HG02885 (cell line): ENCODE measurements at regions not wholly inside any gene's neighbourhood (a gene's known extent, or its start where the extent isn't known, plus 50 kb on each side); places are given as distances from the start of the nearest gene placed in this dataset.

Experiments
- ATAC-seq: cut with Tn5 transposase; IDR thresholded peaks from one replicate; pipeline ENCODE4 v1.9.1; 2021; ENCODE audit warnings: mild to moderate bottlenecking; ENCODE audit not compliant: unreplicated experiment, poor library complexity

DNA sequence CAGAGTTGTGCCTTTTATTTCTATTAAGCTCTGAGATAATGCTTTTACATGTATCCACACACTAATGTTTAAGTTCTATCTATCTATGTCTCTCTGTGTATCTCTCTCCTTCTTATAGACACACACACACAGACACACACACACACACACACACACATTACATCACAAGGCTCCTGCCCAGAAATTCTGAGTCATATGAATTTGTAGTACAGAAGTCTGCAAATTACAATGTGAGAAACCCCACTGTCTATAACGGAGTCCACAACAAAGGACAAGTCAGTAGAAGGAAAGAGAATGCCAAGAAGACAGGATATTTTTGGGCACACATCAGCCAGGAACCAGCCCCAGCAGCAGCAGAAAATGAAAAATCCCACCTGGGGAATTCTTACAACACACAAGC lies 142.4 kb downstream of the EN1 start:
- no peak for ATAC-seq

DNA sequence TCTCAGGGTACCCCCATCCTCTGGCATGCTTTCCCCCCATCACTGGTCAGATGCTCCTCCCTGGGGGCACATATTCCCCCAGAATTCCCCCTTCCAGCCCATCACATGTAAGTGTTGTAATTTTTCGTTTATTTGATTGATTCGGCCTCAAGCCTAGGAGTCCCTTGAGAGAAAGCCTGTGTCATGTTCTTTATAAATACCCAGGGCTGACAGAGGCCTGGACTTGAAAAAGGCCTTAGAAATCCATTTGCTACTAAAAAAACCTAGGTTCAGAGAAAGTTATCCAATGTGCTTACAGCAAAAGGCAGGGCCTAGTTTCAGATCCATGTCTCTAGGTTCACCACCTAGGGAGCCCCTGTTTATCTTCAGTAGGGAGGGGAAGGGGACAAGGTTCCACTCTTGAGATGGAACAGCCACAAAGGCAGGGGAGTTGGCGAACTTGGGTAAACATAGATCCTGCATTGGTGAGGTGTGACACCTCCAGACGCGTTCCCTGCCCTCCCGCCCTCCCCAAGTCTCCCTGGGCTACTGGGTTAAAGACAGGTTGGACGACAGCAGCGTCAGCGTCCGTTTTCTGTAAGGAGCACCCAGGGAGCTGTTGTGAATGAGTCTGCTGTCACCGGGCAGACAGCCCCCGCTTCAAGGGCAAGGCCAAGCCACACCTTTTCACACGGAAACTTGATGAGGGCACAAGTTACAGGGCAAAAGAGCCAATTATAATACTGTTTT lies 147.8 kb downstream of the EN1 start:
- ATAC-seq = no peak

DNA sequence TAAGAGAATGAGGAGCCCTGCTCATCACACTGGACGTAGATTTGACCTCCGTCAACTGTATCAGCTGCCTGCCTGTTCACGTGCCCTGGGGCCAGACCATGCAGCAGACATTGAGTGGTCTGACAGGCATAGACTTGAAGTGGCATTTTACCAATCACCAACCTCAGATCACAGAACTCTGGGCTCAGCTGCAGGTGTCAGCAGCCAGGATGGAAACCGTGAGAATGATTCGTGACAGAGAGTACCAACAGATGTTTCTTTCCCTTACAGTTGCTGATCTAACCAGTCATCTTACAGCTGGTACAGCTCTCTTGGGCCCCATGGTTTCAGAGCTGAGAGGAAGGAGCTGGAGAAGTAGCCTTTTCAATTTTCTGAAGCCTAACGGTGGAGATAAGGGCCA lies 148.9 kb downstream of the EN1 start:
- no peak for ATAC-seq

DNA sequence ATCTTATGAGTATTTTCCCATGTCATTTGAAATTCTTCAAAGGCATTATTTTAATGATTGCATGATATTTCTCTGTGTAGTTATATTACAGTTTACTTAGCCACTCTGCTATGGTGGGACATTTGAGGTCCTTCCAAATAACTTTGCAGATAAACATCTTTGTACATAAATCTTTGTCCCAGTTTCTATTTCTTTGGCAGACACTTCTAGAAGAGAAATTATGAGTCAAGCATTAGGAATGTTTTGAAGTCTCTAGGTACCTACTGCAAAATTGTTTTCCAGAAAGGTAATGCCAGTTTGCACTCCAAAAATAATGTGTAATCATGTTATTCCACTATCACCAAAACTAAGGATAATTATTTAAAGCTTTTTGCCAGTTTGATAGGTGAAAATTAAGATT lies 149.7 kb downstream of the EN1 start:
- no peak for ATAC-seq

GRCh38 chr2:118696786-118697465 lies 150.5 kb downstream of the EN1 start:
- ATAC-seq = no peak

- no peak for ATAC-seq
These were observed 154.1 kb downstream of the EN1 start for GRCh38 chr2:118693287-118693822.

- ATAC-seq = no peak
These were observed 157.6 kb downstream of the EN1 start for GRCh38 chr2:118689874-118690273.

DNA sequence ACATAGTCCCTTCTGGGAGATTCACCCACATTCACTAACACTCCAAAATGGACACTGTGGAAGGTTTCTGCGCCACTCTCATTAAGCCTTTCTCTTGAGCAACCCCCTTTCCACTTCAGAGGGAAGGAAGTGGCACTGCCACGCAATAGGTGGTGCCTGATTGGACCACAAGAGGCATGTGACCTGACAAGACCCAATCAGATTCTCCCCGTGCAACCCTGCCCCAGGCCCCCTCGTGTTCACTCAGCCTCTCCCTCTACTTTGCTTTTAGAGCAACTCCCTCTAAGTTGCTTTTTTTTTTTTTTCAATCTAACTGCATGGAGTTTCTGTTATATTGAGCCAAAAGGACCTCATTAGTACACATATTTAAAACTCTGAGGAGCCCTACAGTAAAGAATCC lies 158.0 kb downstream of the EN1 start:
- no peak for ATAC-seq

DNA sequence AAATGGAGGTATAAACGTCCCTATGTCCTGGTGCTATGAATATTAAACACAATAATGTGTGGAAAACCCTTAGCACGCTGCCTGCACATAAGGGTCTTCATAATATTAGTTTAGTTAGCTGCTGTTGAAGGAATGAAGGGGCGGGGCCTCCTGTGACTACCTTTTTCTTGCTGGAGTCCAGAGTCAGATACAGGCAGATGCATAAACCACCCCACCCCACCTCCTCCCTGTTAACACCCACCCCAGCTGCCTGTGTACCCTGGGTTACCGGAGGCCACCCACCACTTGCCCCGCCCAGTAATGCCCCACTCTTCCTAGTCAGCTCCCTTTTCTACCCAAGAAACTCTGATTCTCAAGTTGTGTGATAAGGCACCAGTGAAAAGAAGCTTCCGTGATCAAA lies 158.4 kb downstream of the EN1 start:
- no peak for ATAC-seq

- ATAC-seq = no peak
These were observed 159.8 kb downstream of the EN1 start for GRCh38 chr2:118687698-118688097.

DNA sequence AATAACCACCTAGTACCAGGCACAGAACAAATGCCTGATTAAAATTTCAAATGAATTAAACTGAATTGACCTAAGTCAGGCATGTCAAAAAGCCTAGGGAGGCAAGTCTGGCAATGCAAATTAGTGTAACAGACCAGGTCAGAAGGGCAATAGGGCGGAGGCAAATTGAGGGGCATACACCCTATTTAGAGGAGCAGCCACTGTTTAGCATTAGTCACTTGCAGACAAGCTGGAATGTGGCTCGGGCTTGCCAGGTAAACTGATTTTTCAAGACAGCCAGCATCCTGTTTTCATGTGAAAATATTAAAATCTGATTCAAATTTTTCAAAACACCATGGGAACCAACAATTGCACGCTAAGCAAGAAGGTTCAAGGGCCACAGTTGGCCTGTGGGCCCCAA lies 160.3 kb downstream of the EN1 start:
- ATAC-seq = no peak

DNA sequence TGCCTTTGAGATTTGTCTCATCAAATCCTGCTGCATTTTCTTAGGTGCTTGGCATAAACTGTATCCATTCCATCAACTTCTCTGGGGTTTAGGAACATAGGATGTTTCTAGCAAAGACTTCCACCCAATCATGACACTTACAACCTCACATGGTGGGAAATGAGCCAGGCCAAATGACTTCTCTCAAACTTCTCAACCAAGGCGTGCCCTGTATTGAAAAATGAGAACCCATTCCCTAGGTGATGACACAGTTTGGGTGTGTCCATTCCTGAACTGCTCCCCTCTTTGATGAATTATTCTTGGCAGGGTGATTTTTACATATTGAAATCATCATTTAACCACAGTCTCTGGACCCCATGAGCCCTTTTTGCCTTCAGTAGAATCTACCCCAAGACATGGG lies 161.1 kb downstream of the EN1 start:
- no peak for ATAC-seq

- no peak for ATAC-seq
These were observed 164.0 kb downstream of the EN1 start for GRCh38 chr2:118683460-118683859.

- no peak for ATAC-seq
These were observed 168.5 kb downstream of the EN1 start for GRCh38 chr2:118678985-118679384.

DNA sequence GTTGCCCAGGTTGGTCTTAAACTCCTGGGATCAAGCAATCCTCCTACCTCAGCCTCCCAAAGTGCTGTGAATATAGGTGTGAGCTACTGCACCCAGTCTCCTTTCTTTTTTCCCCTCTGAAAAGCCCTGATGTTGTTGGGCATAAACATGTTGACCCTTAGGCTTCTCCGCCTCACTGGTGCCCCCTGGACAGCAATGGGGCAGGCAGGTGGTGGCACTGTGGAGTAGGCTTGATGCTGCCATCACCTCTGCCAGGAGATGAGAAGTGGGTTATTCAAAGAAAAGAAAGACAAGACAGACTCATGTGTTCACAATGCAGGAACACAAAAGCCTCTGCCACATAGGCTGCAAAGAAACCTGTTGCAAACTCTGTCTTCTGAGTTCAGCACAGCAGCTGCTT lies 169.9 kb downstream of the EN1 start:
- ATAC-seq = no peak

GRCh38 chr2:118675531-118675930 lies 171.9 kb downstream of the EN1 start:
- ATAC-seq = no peak

- ATAC-seq = no peak
These were observed 174.8 kb downstream of the EN1 start for GRCh38 chr2:118672571-118673158.

GRCh38 chr2:118671701-118672454 lies 175.6 kb downstream of the EN1 start:
- ATAC-seq = no peak

DNA sequence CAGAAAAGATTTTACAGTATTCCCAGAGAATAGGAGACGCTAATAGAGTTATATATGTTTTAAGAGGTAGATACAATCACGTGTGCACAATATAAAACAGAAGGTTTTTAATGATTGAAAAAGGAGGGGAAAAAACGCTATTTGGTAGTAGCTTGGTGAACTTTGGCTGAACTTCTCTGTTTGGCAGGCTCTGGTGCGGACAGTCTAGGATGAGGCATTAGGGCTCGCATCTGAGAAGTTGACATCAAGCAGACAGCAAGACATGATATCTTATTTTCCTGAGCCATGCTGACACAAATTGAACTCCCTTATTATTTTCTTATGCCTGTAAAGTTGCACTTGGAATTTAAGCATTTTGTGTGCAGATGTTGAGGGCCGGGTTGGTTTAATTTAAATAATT lies 176.6 kb downstream of the EN1 start:
- no peak for ATAC-seq

DNA sequence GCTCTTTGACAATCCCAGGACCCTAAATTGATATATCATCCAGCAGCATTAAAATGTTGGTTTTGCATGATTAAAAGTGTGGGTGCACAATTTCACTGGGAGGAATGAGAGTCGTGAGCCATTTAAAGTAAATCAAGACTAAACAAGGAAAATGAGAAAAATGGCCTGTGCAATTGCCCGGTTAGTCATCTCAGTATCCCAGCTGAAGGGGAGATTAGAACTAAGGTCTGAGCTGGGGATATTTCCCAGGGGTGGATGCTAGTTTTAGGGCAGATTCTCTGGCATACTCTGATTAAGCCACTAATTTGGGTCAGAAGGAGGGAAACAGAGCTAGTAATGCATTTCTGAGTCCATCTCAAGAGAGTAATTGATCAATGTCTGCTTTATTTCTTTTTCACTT lies 177.2 kb downstream of the EN1 start:
- no peak for ATAC-seq

GRCh38 chr2:118669654-118670053 lies 177.8 kb downstream of the EN1 start:
- ATAC-seq = no peak
